HCEC 1CT (cell line): ENCODE measurements at regions not wholly inside any gene's neighbourhood (a gene's known extent, or its start where the extent isn't known, plus 50 kb on each side); places are given as distances from the start of the nearest gene placed in this dataset.
"Not testable (repeated sequence)": the region's sequence is repeated elsewhere in the genome, so short reads cannot be mapped to it uniquely, and the experiment has no call there.

Experiments
- DNase-seq: peaks from one replicate; pipeline ENCODE4 v3.0.0-alpha.2; 2017

- DNase-seq, result no peak
Observed at GRCh38 chr20:48375804-48376203, 452.0 kb downstream of the PREX1 start.

- DNase-seq, result no peak
Observed at GRCh38 chr20:48374991-48375595, 452.7 kb downstream of the PREX1 start.

GRCh38 chr20:48374031-48374907 lies 453.5 kb downstream of the PREX1 start:
- DNase-seq, result not testable (repeated sequence)

- DNase-seq, result no peak
Observed at GRCh38 chr20:48373555-48373934, 454.3 kb downstream of the PREX1 start.

- not testable (repeated sequence) for DNase-seq
Observed at GRCh38 chr20:48372851-48373554, 454.8 kb downstream of the PREX1 start.

GRCh38 chr20:48371211-48371610 lies 456.6 kb downstream of the PREX1 start:
- no peak for DNase-seq

GRCh38 chr20:48368580-48369021 lies 459.2 kb downstream of the PREX1 start:
- not testable (repeated sequence) for DNase-seq

GRCh38 chr20:48367541-48368358 lies 460.0 kb downstream of the PREX1 start:
- DNase-seq, result not testable (repeated sequence)

GRCh38 chr20:48366230-48366629 lies 461.6 kb downstream of the PREX1 start:
- no peak for DNase-seq

- no peak for DNase-seq
Observed at GRCh38 chr20:48364688-48365421, 462.9 kb downstream of the PREX1 start.

- no peak for DNase-seq
Observed at GRCh38 chr20:48364055-48364454, 463.7 kb downstream of the PREX1 start.

GRCh38 chr20:48360342-48360975 lies 467.3 kb downstream of the PREX1 start:
- DNase-seq, result no peak

GRCh38 chr20:48359692-48360341 lies 468.0 kb downstream of the PREX1 start:
- DNase-seq, result no peak

- not testable (repeated sequence) for DNase-seq
Observed at GRCh38 chr20:48359055-48359390, 468.8 kb downstream of the PREX1 start.

- no peak for DNase-seq
Observed at GRCh38 chr20:48358176-48359054, 469.4 kb downstream of the PREX1 start.

- DNase-seq, result no peak
Observed at GRCh38 chr20:48357714-48358113, 470.1 kb downstream of the PREX1 start.

GRCh38 chr20:48354903-48355302 lies 472.9 kb downstream of the PREX1 start:
- no peak for DNase-seq

- no peak for DNase-seq
Observed at GRCh38 chr20:48354320-48354876, 473.4 kb downstream of the PREX1 start.

GRCh38 chr20:48352628-48353027 lies 475.2 kb downstream of the PREX1 start:
- no peak for DNase-seq

- DNase-seq, result no peak
Observed at GRCh38 chr20:48352042-48352441, 475.8 kb downstream of the PREX1 start.
